Progenitor cell of endocrine pancreas (in vitro differentiated cells): ENCODE measurements at regions not wholly inside any gene's neighbourhood (a gene's known extent, or its start where the extent isn't known, plus 50 kb on each side); places are given as distances from the start of the nearest gene placed in this dataset.

Experiments
- DNase-seq: peaks from one replicate; pipeline ENCODE4 v3.0.0; 2021; ENCODE audit warnings: low spot score; ENCODE audit not compliant: unreplicated experiment
- H3K27ac Mint-ChIP-seq: 2 replicates; pipeline ENCODE4 v1.8.0; 2021; ENCODE audit warnings: mild to moderate bottlenecking, moderate library complexity, mixed read lengths
- H3K27me3 Mint-ChIP-seq: 2 replicates; pipeline ENCODE4 v1.8.0; 2021; ENCODE audit warnings: mixed read lengths
- H3K36me3 Mint-ChIP-seq: 2 replicates; pipeline ENCODE4 v1.8.0; 2022; ENCODE audit warnings: mixed read lengths; ENCODE audit not compliant: insufficient read depth
- H3K4me1 Mint-ChIP-seq: 2 replicates; pipeline ENCODE4 v1.8.0; 2021; ENCODE audit warnings: low read depth, mixed read lengths
- H3K4me3 Mint-ChIP-seq: 2 replicates; pipeline ENCODE4 v1.8.0; 2021; ENCODE audit warnings: low read depth, mild to moderate bottlenecking, moderate library complexity, mixed read lengths
- H3K9me3 Mint-ChIP-seq: 2 replicates; pipeline ENCODE4 v1.8.0; 2021; ENCODE audit warnings: low read depth, mixed read lengths
- CTCF ChIP-seq: fragments of 200-600 bp; sonication (generic); IDR thresholded peaks from one replicate; pipeline ENCODE4 v1.5.0; 2021; ENCODE audit warnings: antibody characterized with exemption, mild to moderate bottlenecking; ENCODE audit not compliant: unreplicated experiment

- DNase-seq = no peak
- Mint-ChIP-seq H3K4me3 (no peak overlapping the region), H3K4me1 (peaks cover 11% of the 10 kb centered on the region), H3K9me3 (no peaks in the 10 kb centered on the region), H3K36me3 (no peaks in the 10 kb centered on the region), H3K27me3 (peaks cover 54% of the 10 kb centered on the region), H3K27ac (no peak overlapping the region)
- TF ChIP-seq CTCF = no peak
These were observed 260.6 kb upstream of the RPL38 start for GRCh38 chr17:73942703-73943415.

- DNase-seq = no peak
- H3K4me3 Mint-ChIP-seq = no peak overlapping the region
- peaks cover 9% of the 10 kb centered on the region for H3K4me1 Mint-ChIP-seq
- no peak overlapping the region for H3K27ac Mint-ChIP-seq
- peaks cover 59% of the 10 kb centered on the region for H3K27me3 Mint-ChIP-seq
- no peak for TF ChIP-seq CTCF
- H3K9me3 Mint-ChIP-seq = no peaks in the 10 kb centered on the region
- H3K36me3 Mint-ChIP-seq = no peaks in the 10 kb centered on the region
These were observed 259.9 kb upstream of the RPL38 start for GRCh38 chr17:73943416-73944110.

- no peaks in the 10 kb centered on the region for H3K9me3 Mint-ChIP-seq
- H3K27me3 Mint-ChIP-seq = peaks cover 61% of the 10 kb centered on the region
- no peak overlapping the region for H3K27ac Mint-ChIP-seq
- no peak overlapping the region for H3K4me3 Mint-ChIP-seq
- no peaks in the 10 kb centered on the region for H3K36me3 Mint-ChIP-seq
- TF ChIP-seq CTCF = no peak
- DNase-seq = no peak
- peaks cover 3% of the 10 kb centered on the region for H3K4me1 Mint-ChIP-seq
These were observed 259.1 kb upstream of the RPL38 start for GRCh38 chr17:73944366-73944765.

GRCh38 chr17:73947281-73947965, 256.1 kb upstream of the RPL38 start:
- no peak overlapping the region for H3K27ac Mint-ChIP-seq
- DNase-seq = no peak
- peaks cover 69% of the 10 kb centered on the region for H3K27me3 Mint-ChIP-seq
- H3K9me3 Mint-ChIP-seq = no peaks in the 10 kb centered on the region
- H3K36me3 Mint-ChIP-seq = no peaks in the 10 kb centered on the region
- no peaks in the 10 kb centered on the region for H3K4me1 Mint-ChIP-seq
- no peak overlapping the region for H3K4me3 Mint-ChIP-seq
- no peak for TF ChIP-seq CTCF

GRCh38 chr17:73947966-73948355, 255.5 kb upstream of the RPL38 start:
- no peak for TF ChIP-seq CTCF
- Mint-ChIP-seq H3K4me3 (no peak overlapping the region), H3K27ac (no peak overlapping the region), H3K36me3 (no peaks in the 10 kb centered on the region), H3K27me3 (peaks cover 69% of the 10 kb centered on the region), H3K4me1 (no peaks in the 10 kb centered on the region), H3K9me3 (no peaks in the 10 kb centered on the region)
- no peak for DNase-seq
